H9 (cell line): ENCODE measurements at regions not wholly inside any gene's neighbourhood (a gene's known extent, or its start where the extent isn't known, plus 50 kb on each side); places are given as distances from the start of the nearest gene placed in this dataset.
A peak's percentile ranks its signal among the peaks of the same experiment; 100 is the strongest.

ENCODE experiments used
- DNase-seq: peaks from one replicate; pipeline ENCODE4 v3.0.0-alpha.2; 2017
- H2AFZ ChIP-seq: one replicate; pipeline ENCODE4 v1.6.1; 2013; ENCODE audit warnings: mild to moderate bottlenecking, low read length, control low read depth, moderate library complexity
- H2AK5ac ChIP-seq: 2 replicates; pipeline ENCODE4 v1.6.1; 2013; ENCODE audit warnings: low read length, control low read depth, mixed read lengths; ENCODE audit not compliant: insufficient read length
- H2BK120ac ChIP-seq: one replicate; pipeline ENCODE4 v1.6.1; 2013; ENCODE audit warnings: low read depth, mild to moderate bottlenecking, low read length, control low read depth, inconsistent platforms; ENCODE audit not compliant: poor library complexity, severe bottlenecking
- H2BK12ac ChIP-seq: 2 replicates; pipeline ENCODE4 v1.6.1; 2013; ENCODE audit warnings: low read length, control low read depth, mixed read lengths, low read depth; ENCODE audit not compliant: insufficient read length
- H2BK15ac ChIP-seq: 2 replicates; pipeline ENCODE4 v1.6.1; 2013; ENCODE audit warnings: low read depth, low read length, control low read depth
- H2BK20ac ChIP-seq: one replicate; pipeline ENCODE4 v1.6.1; 2013; ENCODE audit warnings: low read depth, mild to moderate bottlenecking, low read length, control low read depth, inconsistent platforms; ENCODE audit not compliant: poor library complexity, severe bottlenecking
- H2BK5ac ChIP-seq: 2 replicates; pipeline ENCODE4 v1.6.1; 2013; ENCODE audit warnings: low read length, control low read depth, mixed read lengths; ENCODE audit not compliant: insufficient read length
- H3K14ac ChIP-seq: 2 replicates; pipeline ENCODE4 v1.6.1; 2013; ENCODE audit warnings: low read length, control low read depth; ENCODE audit not compliant: insufficient read depth
- H3K18ac ChIP-seq: 2 replicates; pipeline ENCODE4 v1.6.1; 2013; ENCODE audit warnings: low read depth, mild to moderate bottlenecking, mixed read lengths, low read length, control low read depth; ENCODE audit not compliant: insufficient read length
- H3K23ac ChIP-seq: 2 replicates; pipeline ENCODE4 v1.6.1; 2013; ENCODE audit warnings: low read length, control low read depth, mixed read lengths, low read depth; ENCODE audit not compliant: insufficient read length
- H3K23me2 ChIP-seq: 2 replicates; pipeline ENCODE4 v1.6.1; 2013; ENCODE audit warnings: low read depth, mild to moderate bottlenecking, mixed read lengths, low read length, control low read depth; ENCODE audit not compliant: insufficient read length, poor library complexity, severe bottlenecking
- H3K27ac ChIP-seq: 2 replicates; pipeline ENCODE4 v1.5.1; 2013; ENCODE audit warnings: low read length, control low read depth, mixed read lengths, low read depth; ENCODE audit not compliant: insufficient read length
- H3K27me3 ChIP-seq: 2 replicates; pipeline ENCODE4 v1.6.1; 2013; ENCODE audit warnings: low read length, control low read depth, inconsistent platforms; ENCODE audit not compliant: insufficient read depth
- H3K4ac ChIP-seq: 2 replicates; pipeline ENCODE4 v1.6.1; 2013; ENCODE audit warnings: low read depth, mild to moderate bottlenecking, control low read depth, inconsistent platforms, low read length, moderate library complexity
- H3K4me1 ChIP-seq: 2 replicates; pipeline ENCODE4 v1.6.1; 2013; ENCODE audit warnings: low read length, control low read depth, inconsistent platforms; ENCODE audit not compliant: insufficient read depth
- H3K4me2 ChIP-seq: 2 replicates; pipeline ENCODE4 v1.6.1; 2013; ENCODE audit warnings: low read length, control low read depth, mixed read lengths; ENCODE audit not compliant: insufficient read length, insufficient read depth
- H3K56ac ChIP-seq: 2 replicates; pipeline ENCODE4 v1.6.1; 2013; ENCODE audit warnings: low read depth, mild to moderate bottlenecking, mixed read lengths, low read length, control low read depth; ENCODE audit not compliant: insufficient read length
- H3K79me1 ChIP-seq: 2 replicates; pipeline ENCODE4 v1.6.1; 2013; ENCODE audit warnings: low read depth, mild to moderate bottlenecking, moderate library complexity, low read length, control low read depth, inconsistent platforms; ENCODE audit not compliant: insufficient read depth, poor library complexity, severe bottlenecking
- H3K79me2 ChIP-seq: 2 replicates; pipeline ENCODE4 v1.6.1; 2013; ENCODE audit warnings: low read length, control low read depth, inconsistent platforms; ENCODE audit not compliant: insufficient read depth
- H3K9ac ChIP-seq: 2 replicates; pipeline ENCODE4 v1.6.1; 2013; ENCODE audit warnings: low read length, control low read depth, mixed read lengths; ENCODE audit not compliant: insufficient read length; ENCODE audit errors: extremely low read depth
- H3K9me3 ChIP-seq: one replicate; pipeline ENCODE4 v1.6.1; 2013; ENCODE audit warnings: low read depth, low read length, inconsistent platforms; ENCODE audit not compliant: control insufficient read depth
- H3T11ph ChIP-seq: one replicate; pipeline ENCODE4 v1.6.1; 2013; ENCODE audit warnings: mild to moderate bottlenecking, low read length, control low read depth, inconsistent platforms
- H4K20me1 ChIP-seq: one replicate; pipeline ENCODE4 v1.6.1; 2013; ENCODE audit not compliant: control insufficient read depth, insufficient read length, insufficient read depth
- H4K5ac ChIP-seq: 2 replicates; pipeline ENCODE4 v1.6.1; 2013; ENCODE audit warnings: low read depth, mild to moderate bottlenecking, mixed read lengths, low read length, control low read depth; ENCODE audit not compliant: insufficient read length
- H4K8ac ChIP-seq: replicated peaks from 2 replicates; pipeline ENCODE4 v1.6.1; 2013; ENCODE audit warnings: low read length, control low read depth, mixed read lengths, low read depth; ENCODE audit not compliant: insufficient read length
- H4K91ac ChIP-seq: 2 replicates; pipeline ENCODE4 v1.6.1; 2013; ENCODE audit warnings: low read depth, mild to moderate bottlenecking, moderate library complexity, mixed read lengths, low read length, control low read depth; ENCODE audit not compliant: insufficient read length
- H3K27ac Mint-ChIP-seq, 3 experiments: 2 replicates in 2 of 3; 3 replicates in 1 of 3; pipeline ENCODE4 v1.8.0; 2020 to 2021; ENCODE audit warnings: mixed read lengths in 3 of 3, mild to moderate bottlenecking in 1 of 3, moderate library complexity in 1 of 3
- H3K27me3 Mint-ChIP-seq: 2 replicates; pipeline ENCODE4 v1.8.0; 2021; ENCODE audit warnings: low read depth, mild to moderate bottlenecking, moderate library complexity, mixed read lengths
- H3K36me3 Mint-ChIP-seq, 3 experiments: 2 replicates in 2 of 3; 3 replicates in 1 of 3; pipeline ENCODE4 v1.8.0; 2020 to 2021; ENCODE audit warnings: low read depth in 3 of 3, mixed read lengths in 3 of 3; ENCODE audit not compliant: insufficient read depth in 1 of 3
- H3K4me1 Mint-ChIP-seq, 2 experiments: 2 replicates each; pipeline ENCODE4 v1.8.0; 2020; ENCODE audit warnings: mixed read lengths in 2 of 2
- H3K4me3 Mint-ChIP-seq, 2 experiments: 2 replicates in 1 of 2; 3 replicates in 1 of 2; pipeline ENCODE4 v1.8.0; 2020 to 2021; ENCODE audit warnings: mild to moderate bottlenecking in 2 of 2, mixed read lengths in 2 of 2, moderate library complexity in 1 of 2
- H3K9me3 Mint-ChIP-seq, 2 experiments: 2 replicates in 1 of 2; 3 replicates in 1 of 2; pipeline ENCODE4 v1.8.0; 2020; ENCODE audit warnings: mild to moderate bottlenecking in 2 of 2, mixed read lengths in 2 of 2, moderate library complexity in 1 of 2
- WGBS: extraction: QIAGEN DNeasy Blood & Tissue Kit; methylation state at CpG from one replicate; pipeline ENCODE4 v1.1.7; 2013; ENCODE audit warnings: missing lambda C conversion rate, low lambda C conversion rate, mixed read lengths; ENCODE audit not compliant: insufficient read length; ENCODE audit errors: extremely low coverage; 5-methylcytosine and 5-hydroxymethylcytosine counted together
- TF ChIP-seq, protein P1 (sequence below): fragments of 200-600 bp; sonication (generic); conservative IDR thresholded peaks from 3 replicates; pipeline ENCODE4 v1.8.0; 2021; ENCODE audit warnings: antibody characterized with exemption, mild to moderate bottlenecking

- H3K4me1 ChIP-seq, result no peaks in the 10 kb centered on the region
- peaks cover 0 to 4% of the 10 kb centered on the region in 2 experiments; a peak in 2 of 5 replicates for H3K9me3 Mint-ChIP-seq
- no peaks in the 10 kb centered on the region for H3K9me3 ChIP-seq
- no peak overlapping the region for H3K27ac ChIP-seq
- no peak overlapping the region for H3K4me2 ChIP-seq
- no peaks in the 10 kb centered on the region for H3K79me2 ChIP-seq
- no peaks in the 10 kb centered on the region for H3K23me2 ChIP-seq
- H4K5ac ChIP-seq, result no peak overlapping the region
- no peak overlapping the region for H2AFZ ChIP-seq
- H2AK5ac ChIP-seq, result no peak overlapping the region
- H2BK12ac ChIP-seq, result no peak overlapping the region
- H3K4me1 Mint-ChIP-seq, result no peaks in the 10 kb centered on the region
- no peak overlapping the region for H2BK15ac ChIP-seq
- DNase-seq, result no peak
- no peak overlapping the region for H3K18ac ChIP-seq
- no peak overlapping the region for H3T11ph ChIP-seq
- H3K36me3 Mint-ChIP-seq, result no peaks in the 10 kb centered on the region; a peak in 1 of 7 replicates
- H3K9ac ChIP-seq, result no peak overlapping the region
- no peak overlapping the region for H4K91ac ChIP-seq
- H3K14ac ChIP-seq, result no peak overlapping the region
- peaks cover 5% of the 10 kb centered on the region for H3K27me3 Mint-ChIP-seq
- no peak overlapping the region for H3K4ac ChIP-seq
- H3K79me1 ChIP-seq, result no peaks in the 10 kb centered on the region
- no peak overlapping the region for H4K8ac ChIP-seq
- no peaks in the 10 kb centered on the region for H4K20me1 ChIP-seq
- TF ChIP-seq, protein P1, sequence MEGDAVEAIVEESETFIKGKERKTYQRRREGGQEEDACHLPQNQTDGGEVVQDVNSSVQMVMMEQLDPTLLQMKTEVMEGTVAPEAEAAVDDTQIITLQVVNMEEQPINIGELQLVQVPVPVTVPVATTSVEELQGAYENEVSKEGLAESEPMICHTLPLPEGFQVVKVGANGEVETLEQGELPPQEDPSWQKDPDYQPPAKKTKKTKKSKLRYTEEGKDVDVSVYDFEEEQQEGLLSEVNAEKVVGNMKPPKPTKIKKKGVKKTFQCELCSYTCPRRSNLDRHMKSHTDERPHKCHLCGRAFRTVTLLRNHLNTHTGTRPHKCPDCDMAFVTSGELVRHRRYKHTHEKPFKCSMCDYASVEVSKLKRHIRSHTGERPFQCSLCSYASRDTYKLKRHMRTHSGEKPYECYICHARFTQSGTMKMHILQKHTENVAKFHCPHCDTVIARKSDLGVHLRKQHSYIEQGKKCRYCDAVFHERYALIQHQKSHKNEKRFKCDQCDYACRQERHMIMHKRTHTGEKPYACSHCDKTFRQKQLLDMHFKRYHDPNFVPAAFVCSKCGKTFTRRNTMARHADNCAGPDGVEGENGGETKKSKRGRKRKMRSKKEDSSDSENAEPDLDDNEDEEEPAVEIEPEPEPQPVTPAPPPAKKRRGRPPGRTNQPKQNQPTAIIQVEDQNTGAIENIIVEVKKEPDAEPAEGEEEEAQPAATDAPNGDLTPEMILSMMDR, result no peak
- no peaks in the 10 kb centered on the region for H3K27me3 ChIP-seq
- H2BK5ac ChIP-seq, result no peak overlapping the region
- no peak overlapping the region for H2BK120ac ChIP-seq
- no CpG with 5 or more reads among the region's 4 CpGs for WGBS
- H3K4me3 Mint-ChIP-seq, result no peak overlapping the region
- H3K23ac ChIP-seq, result no peak overlapping the region
- H2BK20ac ChIP-seq, result no peak overlapping the region
- peak overlapping the region in 1 of 3 experiments; percentile 55; a peak in 2 of 7 replicates for H3K27ac Mint-ChIP-seq
- no peak overlapping the region for H3K56ac ChIP-seq
Observed at GRCh38 chr2:217445723-217446122, 557.1 kb downstream of the TNS1 start.
